ENCODE measurements at regions not wholly inside any gene's neighbourhood (a gene's known extent, or its start where the extent isn't known, plus 50 kb on each side); places are given as distances from the start of the nearest gene placed in this dataset.
A peak's percentile ranks its signal among the peaks of the same experiment; 100 is the strongest.

DNA sequence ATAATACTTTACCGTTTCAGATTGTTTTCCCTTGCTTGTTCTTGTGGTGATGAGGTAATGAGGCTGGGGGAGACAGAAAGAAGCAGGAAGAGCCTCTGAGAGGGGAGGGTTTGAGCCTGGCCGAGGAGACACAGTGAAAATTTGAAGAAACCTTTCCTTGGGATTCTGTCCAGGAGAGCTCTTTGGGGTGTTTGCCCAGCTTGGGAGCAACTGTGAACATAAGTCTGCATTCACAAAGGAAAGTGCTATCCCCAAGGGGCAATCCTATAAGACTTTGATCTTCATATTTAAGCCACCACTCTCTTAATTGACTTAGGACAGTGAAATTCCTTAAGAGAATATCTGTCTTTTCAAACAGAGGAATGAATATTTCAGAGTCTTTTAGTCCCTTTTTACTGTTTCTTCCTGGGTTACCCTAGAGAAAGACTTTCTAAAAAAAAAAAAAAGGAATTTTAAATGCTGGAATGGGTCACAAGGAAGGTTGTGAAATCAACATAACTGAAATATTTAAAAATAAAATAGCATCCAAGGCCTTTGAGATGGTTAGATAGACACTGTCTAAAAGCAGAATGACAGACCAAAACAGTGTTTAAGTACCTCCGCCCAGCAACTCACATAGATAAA, 52.5 kb upstream of the STAM2 start:
- no peaks in the 10 kb centered on the region for H3K36me3 ChIP-seq
- peak overlapping the region; percentile 83 for H3K27ac ChIP-seq
- TF ChIP-seq POLR2A (IDR thresholded peaks at IDR 0.05), result no peak
- TF ChIP-seq POLR2AphosphoS5 (IDR thresholded peaks at IDR 0.05), result no peak
- TF ChIP-seq, protein P1, sequence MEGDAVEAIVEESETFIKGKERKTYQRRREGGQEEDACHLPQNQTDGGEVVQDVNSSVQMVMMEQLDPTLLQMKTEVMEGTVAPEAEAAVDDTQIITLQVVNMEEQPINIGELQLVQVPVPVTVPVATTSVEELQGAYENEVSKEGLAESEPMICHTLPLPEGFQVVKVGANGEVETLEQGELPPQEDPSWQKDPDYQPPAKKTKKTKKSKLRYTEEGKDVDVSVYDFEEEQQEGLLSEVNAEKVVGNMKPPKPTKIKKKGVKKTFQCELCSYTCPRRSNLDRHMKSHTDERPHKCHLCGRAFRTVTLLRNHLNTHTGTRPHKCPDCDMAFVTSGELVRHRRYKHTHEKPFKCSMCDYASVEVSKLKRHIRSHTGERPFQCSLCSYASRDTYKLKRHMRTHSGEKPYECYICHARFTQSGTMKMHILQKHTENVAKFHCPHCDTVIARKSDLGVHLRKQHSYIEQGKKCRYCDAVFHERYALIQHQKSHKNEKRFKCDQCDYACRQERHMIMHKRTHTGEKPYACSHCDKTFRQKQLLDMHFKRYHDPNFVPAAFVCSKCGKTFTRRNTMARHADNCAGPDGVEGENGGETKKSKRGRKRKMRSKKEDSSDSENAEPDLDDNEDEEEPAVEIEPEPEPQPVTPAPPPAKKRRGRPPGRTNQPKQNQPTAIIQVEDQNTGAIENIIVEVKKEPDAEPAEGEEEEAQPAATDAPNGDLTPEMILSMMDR (IDR thresholded peaks at IDR 0.05), result no peak
- H3K27me3 ChIP-seq, result no peaks in the 10 kb centered on the region
- no peak for DNase-seq (ENCODE audit: low spot score in 2 of 2)
- H3K9me3 ChIP-seq, result no peaks in the 10 kb centered on the region
- peaks cover 0 to 14% of the 10 kb centered on the region in 2 donors for H3K4me1 ChIP-seq
- intact Hi-C loops (cut with DNase I; ENCODE audit: low total_unique reads), result no loop called here
- H3K4me3 ChIP-seq, result no peak overlapping the region

DNA sequence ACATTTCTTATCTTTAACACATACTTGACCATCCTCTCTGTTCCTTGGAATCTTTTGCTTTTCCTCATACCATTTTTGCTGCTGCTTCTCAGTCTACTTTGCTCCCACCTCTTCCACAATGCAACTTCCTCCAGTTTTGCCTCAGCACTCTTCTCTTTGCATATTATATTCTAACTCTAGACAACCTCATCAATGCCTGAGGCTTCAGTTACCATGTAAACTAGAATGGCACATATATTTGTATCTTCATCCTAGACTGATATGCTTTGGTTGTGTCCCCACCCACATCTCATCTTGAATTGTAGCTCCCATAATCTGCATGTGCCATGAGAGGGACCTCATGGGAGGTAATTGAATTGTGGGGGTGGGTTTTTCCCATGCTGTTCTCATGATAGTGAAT, 55.9 kb upstream of the STAM2 start:
- Histone ChIP-seq H3K27ac (no peak overlapping the region), H3K27me3 (no peaks in the 10 kb centered on the region), H3K4me1 (no peaks in the 10 kb centered on the region), H3K36me3 (no peaks in the 10 kb centered on the region), H3K4me3 (no peak overlapping the region), H3K9me3 (no peaks in the 10 kb centered on the region)
- intact Hi-C loops (cut with DNase I; ENCODE audit: low total_unique reads), result no loop called here
- no peak for TF ChIP-seq POLR2AphosphoS5 (IDR thresholded peaks at IDR 0.05)
- TF ChIP-seq, protein P1 (IDR thresholded peaks at IDR 0.05), result no peak
- no peak for TF ChIP-seq POLR2A (IDR thresholded peaks at IDR 0.05)
- no peak for DNase-seq (ENCODE audit: low spot score in 2 of 2)

DNA sequence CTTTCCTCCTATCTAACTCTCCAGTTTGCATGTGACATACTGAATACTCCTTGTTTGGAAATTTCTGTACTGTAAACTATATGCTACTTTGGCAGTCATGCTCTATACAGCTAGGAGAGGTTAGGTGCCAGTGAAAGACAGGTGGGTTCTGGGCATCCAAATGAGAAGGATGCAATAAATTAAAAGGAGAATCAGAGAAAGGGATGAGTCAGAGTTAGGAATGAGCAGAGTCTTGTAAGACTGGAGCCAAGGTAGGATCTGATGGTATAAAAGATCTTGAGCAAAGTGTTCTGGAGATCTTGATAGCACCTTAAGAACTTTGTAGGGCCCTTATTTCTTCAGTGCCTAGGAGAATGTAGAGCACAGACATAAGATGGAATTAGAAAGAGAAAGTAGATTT, 58.7 kb upstream of the STAM2 start:
- Histone ChIP-seq H3K4me3 (no peak overlapping the region), H3K27ac (no peak overlapping the region), H3K36me3 (no peaks in the 10 kb centered on the region), H3K27me3 (no peaks in the 10 kb centered on the region), H3K4me1 (no peaks in the 10 kb centered on the region), H3K9me3 (no peaks in the 10 kb centered on the region)
- no peak for DNase-seq (ENCODE audit: low spot score in 2 of 2)
- TF ChIP-seq POLR2A (IDR thresholded peaks at IDR 0.05) (no peak), POLR2AphosphoS5 (IDR thresholded peaks at IDR 0.05) (no peak)
- TF ChIP-seq, protein P1 (IDR thresholded peaks at IDR 0.05), result no peak
- intact Hi-C loops (cut with DNase I; ENCODE audit: low total_unique reads), result no loop called here

DNA sequence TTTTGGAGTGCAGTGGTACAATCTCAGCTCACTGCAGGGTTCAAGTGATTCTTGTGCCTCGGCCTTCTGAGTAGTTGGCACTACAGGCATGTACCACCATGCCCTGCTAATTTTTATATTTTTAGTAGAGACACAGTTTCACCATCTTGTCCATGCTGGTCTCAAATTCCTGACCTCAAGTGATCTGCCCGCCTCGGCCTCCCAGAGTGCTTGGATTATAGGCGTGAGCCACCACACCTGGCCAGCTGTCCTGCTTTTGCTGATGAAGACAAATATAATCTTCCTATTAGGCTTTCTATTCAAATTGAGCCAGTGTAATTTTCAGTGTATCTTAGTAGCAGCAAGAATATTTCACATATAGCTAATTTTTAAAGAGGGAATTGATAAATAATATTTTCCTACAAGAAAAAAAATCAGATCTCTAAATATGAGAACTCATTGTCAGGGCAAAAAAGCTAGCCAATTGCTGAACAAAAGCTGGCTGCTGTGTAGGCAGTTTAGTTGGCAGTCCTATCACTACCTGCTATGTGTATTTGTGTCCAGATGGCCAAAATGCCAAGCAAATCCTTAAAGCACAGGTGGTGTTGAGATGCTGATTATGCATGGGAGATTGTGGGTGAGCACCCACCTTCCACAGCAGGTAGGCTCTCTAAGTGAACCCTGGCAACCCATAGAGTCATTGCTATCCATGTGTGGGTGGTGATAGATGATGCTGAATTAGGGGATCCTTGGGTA, 60.8 kb upstream of the STAM2 start:
- peaks cover 0 to 5% of the 10 kb centered on the region in 2 donors for H3K9me3 ChIP-seq
- no peak overlapping the region for H3K4me3 ChIP-seq
- H3K27me3 ChIP-seq, result no peaks in the 10 kb centered on the region
- intact Hi-C loops (cut with DNase I; ENCODE audit: low total_unique reads), result no loop called here
- H3K36me3 ChIP-seq, result no peaks in the 10 kb centered on the region
- TF ChIP-seq POLR2AphosphoS5 (IDR thresholded peaks at IDR 0.05) (no peak), POLR2A (IDR thresholded peaks at IDR 0.05) (no peak)
- TF ChIP-seq, protein P1 (IDR thresholded peaks at IDR 0.05), result no peak
- H3K27ac ChIP-seq, result no peak overlapping the region
- no peak for DNase-seq (ENCODE audit: low spot score in 2 of 2)
- H3K4me1 ChIP-seq, result no peaks in the 10 kb centered on the region

DNA sequence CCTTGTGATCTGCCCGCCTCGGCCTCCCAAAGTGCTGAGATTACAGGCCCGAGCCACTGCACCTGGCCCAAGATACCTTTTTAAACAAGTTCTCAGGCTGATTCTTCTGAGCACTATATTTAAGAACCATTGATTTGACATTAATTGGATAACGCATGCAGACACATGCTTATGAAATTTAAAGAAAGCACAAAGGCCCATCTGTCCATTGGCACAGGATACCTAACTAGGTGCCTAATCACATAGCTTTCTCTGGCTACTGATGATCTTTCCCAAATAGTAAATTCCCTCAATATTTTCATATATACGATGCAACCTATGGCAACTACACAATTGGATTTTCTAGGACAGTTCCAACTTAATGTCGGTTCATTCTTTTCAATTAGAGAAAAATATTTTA, 62.5 kb upstream of the STAM2 start:
- H3K27ac ChIP-seq, result no peak overlapping the region
- no peak overlapping the region for H3K4me3 ChIP-seq
- intact Hi-C loops (cut with DNase I; ENCODE audit: low total_unique reads), result no loop called here
- H3K9me3 ChIP-seq, result peaks cover 0 to 5% of the 10 kb centered on the region in 2 donors
- no peaks in the 10 kb centered on the region for H3K27me3 ChIP-seq
- TF ChIP-seq POLR2AphosphoS5 (IDR thresholded peaks at IDR 0.05) (no peak), POLR2A (IDR thresholded peaks at IDR 0.05) (no peak)
- TF ChIP-seq, protein P1 (IDR thresholded peaks at IDR 0.05), result no peak
- no peaks in the 10 kb centered on the region for H3K4me1 ChIP-seq
- DNase-seq (ENCODE audit: low spot score in 2 of 2), result no peak
- no peaks in the 10 kb centered on the region for H3K36me3 ChIP-seq
